ENCODE measurements at regions not wholly inside any gene's neighbourhood (a gene's known extent, or its start where the extent isn't known, plus 50 kb on each side); places are given as distances from the start of the nearest gene placed in this dataset.

GRCh38 chr7:54259185-54259584 lies 283.0 kb upstream of the VSTM2A start:
- H3K4me1 ChIP-seq (ENCODE audit: control insufficient read depth in 1 of 2, insufficient read depth in 2 of 2, low read length in 2 of 2) = no peaks in the 10 kb centered on the region
- H2AFZ ChIP-seq (ENCODE audit: low read depth, low read length, poor library complexity, severe bottlenecking) = no peak overlapping the region
- ChIA-PET CTCF (no interaction called here), POLR2A (no interaction called here), RAD21 (ENCODE audit: low non-redundant PET in 1 of 2, low total read pairs in 2 of 2, uncharacterized antibody in 2 of 2, unreplicated experiment in 2 of 2) (no interaction called here)
- H3K9me3 ChIP-seq (ENCODE audit: control insufficient read depth in 1 of 2, insufficient read depth in 1 of 2, low read depth in 1 of 2, low read length in 2 of 2) = peaks cover 0 to 19% of the 10 kb centered on the region in 2 experiments
- H4K20me1 ChIP-seq (ENCODE audit: insufficient read depth) = no peaks in the 10 kb centered on the region; the same call in 1 of the 2 replicates
- no TSS peak for BruUV-seq (replicated peaks)
- H3K36me3 ChIP-seq (ENCODE audit: control insufficient read depth in 1 of 2, insufficient read depth in 2 of 2, low read length in 2 of 2) = no peaks in the 10 kb centered on the region
- H3K4me2 ChIP-seq (ENCODE audit: low read length) = no peak overlapping the region
- intact Hi-C loops (cut with micrococcal nuclease) = no loop called here
- no peaks in the 10 kb centered on the region for H3K9me2 ChIP-seq (ENCODE audit: insufficient read depth)
- TF ChIP-seq CEBPB (IDR thresholded peaks at IDR 0.05; ENCODE audit: low read depth) = no peak
- TF ChIP-seq JUND (IDR thresholded peaks at IDR 0.05) = no peak
- no peak for TF ChIP-seq CTCF (IDR thresholded peaks at IDR 0.05 in 2 of 3, conservative IDR thresholded peaks at IDR 0.05 in 1 of 3; ENCODE audit: borderline replicate concordance in 1 of 3, insufficient read depth in 1 of 3, low read depth in 2 of 3, low read length in 2 of 3)
- no peak for TF ChIP-seq TCF7L2 (IDR thresholded peaks at IDR 0.05; ENCODE audit: borderline replicate concordance, extremely low read depth, insufficient read depth, insufficient read length)
- TF ChIP-seq, protein P1, sequence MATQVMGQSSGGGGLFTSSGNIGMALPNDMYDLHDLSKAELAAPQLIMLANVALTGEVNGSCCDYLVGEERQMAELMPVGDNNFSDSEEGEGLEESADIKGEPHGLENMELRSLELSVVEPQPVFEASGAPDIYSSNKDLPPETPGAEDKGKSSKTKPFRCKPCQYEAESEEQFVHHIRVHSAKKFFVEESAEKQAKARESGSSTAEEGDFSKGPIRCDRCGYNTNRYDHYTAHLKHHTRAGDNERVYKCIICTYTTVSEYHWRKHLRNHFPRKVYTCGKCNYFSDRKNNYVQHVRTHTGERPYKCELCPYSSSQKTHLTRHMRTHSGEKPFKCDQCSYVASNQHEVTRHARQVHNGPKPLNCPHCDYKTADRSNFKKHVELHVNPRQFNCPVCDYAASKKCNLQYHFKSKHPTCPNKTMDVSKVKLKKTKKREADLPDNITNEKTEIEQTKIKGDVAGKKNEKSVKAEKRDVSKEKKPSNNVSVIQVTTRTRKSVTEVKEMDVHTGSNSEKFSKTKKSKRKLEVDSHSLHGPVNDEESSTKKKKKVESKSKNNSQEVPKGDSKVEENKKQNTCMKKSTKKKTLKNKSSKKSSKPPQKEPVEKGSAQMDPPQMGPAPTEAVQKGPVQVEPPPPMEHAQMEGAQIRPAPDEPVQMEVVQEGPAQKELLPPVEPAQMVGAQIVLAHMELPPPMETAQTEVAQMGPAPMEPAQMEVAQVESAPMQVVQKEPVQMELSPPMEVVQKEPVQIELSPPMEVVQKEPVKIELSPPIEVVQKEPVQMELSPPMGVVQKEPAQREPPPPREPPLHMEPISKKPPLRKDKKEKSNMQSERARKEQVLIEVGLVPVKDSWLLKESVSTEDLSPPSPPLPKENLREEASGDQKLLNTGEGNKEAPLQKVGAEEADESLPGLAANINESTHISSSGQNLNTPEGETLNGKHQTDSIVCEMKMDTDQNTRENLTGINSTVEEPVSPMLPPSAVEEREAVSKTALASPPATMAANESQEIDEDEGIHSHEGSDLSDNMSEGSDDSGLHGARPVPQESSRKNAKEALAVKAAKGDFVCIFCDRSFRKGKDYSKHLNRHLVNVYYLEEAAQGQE (IDR thresholded peaks at IDR 0.05; ENCODE audit: low read depth) = no peak
- no peak for TF ChIP-seq CBX3 (IDR thresholded peaks at IDR 0.05; ENCODE audit: low read depth)
- TF ChIP-seq, protein P2, sequence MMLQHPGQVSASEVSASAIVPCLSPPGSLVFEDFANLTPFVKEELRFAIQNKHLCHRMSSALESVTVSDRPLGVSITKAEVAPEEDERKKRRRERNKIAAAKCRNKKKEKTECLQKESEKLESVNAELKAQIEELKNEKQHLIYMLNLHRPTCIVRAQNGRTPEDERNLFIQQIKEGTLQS (IDR thresholded peaks at IDR 0.05) = no peak
- no peak for TF ChIP-seq ZFX (IDR thresholded peaks at IDR 0.05)
- TF ChIP-seq ZNF274 (IDR thresholded peaks at IDR 0.05; ENCODE audit: low read depth, low read length) = no peak
- TF ChIP-seq EGR1 (IDR thresholded peaks at IDR 0.05; ENCODE audit: low read depth) = no peak
- TF ChIP-seq MAX (IDR thresholded peaks at IDR 0.05) = no peak
- TF ChIP-seq, protein P3, sequence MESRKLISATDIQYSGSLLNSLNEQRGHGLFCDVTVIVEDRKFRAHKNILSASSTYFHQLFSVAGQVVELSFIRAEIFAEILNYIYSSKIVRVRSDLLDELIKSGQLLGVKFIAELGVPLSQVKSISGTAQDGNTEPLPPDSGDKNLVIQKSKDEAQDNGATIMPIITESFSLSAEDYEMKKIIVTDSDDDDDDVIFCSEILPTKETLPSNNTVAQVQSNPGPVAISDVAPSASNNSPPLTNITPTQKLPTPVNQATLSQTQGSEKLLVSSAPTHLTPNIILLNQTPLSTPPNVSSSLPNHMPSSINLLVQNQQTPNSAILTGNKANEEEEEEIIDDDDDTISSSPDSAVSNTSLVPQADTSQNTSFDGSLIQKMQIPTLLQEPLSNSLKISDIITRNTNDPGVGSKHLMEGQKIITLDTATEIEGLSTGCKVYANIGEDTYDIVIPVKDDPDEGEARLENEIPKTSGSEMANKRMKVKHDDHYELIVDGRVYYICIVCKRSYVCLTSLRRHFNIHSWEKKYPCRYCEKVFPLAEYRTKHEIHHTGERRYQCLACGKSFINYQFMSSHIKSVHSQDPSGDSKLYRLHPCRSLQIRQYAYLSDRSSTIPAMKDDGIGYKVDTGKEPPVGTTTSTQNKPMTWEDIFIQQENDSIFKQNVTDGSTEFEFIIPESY (IDR thresholded peaks at IDR 0.05; ENCODE audit: extremely low read depth, insufficient replicate concordance, low read length) = no peak
- TF ChIP-seq FOSL1 (IDR thresholded peaks at IDR 0.05; ENCODE audit: low read depth) = no peak
- TF ChIP-seq SP1 (IDR thresholded peaks at IDR 0.05; ENCODE audit: low read depth) = no peak
- TF ChIP-seq POLR2AphosphoS5 (IDR thresholded peaks at IDR 0.05; ENCODE audit: low read depth, low read length) = no peak
- TF ChIP-seq SRF (IDR thresholded peaks at IDR 0.05; ENCODE audit: low read depth) = no peak
- no peak for TF ChIP-seq EZH2 (IDR thresholded peaks at IDR 0.05)
- TF ChIP-seq POLR2A (IDR thresholded peaks at IDR 0.05; ENCODE audit: borderline replicate concordance, extremely low read depth, insufficient read depth, insufficient read length) = no peak
- no peak for TF ChIP-seq ELF1 (IDR thresholded peaks at IDR 0.05; ENCODE audit: borderline replicate concordance, low read depth)
- no peak for TF ChIP-seq SIN3A (IDR thresholded peaks at IDR 0.05; ENCODE audit: low read depth)
- no peak overlapping the region for H3K27ac ChIP-seq (ENCODE audit: low read depth, low read length)
- no peak overlapping the region for H3K9ac ChIP-seq (ENCODE audit: low read length)
- no peaks in the 10 kb centered on the region for H3K79me2 ChIP-seq (ENCODE audit: insufficient read depth, low read length)
- DNase-seq (ENCODE audit: low read depth, low spot score) (no peak), ATAC-seq (no peak)
- no peak overlapping the region for H3K4me3 ChIP-seq (replicated peaks in 1 of 2; ENCODE audit: low read depth in 1 of 2, low read length in 2 of 2)
- H3K27me3 ChIP-seq (ENCODE audit: insufficient read depth, low read length) = no peaks in the 10 kb centered on the region

Data from HCT116 (cell line).